VCaP (cell line): ENCODE measurements at regions not wholly inside any gene's neighbourhood (a gene's known extent, or its start where the extent isn't known, plus 50 kb on each side); places are given as distances from the start of the nearest gene placed in this dataset.

Experiments used
- H3K27ac ChIP-seq: fragments of 450-650 bp; 2 replicates; pipeline ENCODE4 v1.5.1; 2017
- TF ChIP-seq, protein P1 (sequence below): fragments of 450-650 bp; conservative IDR thresholded peaks from 2 replicates; pipeline ENCODE4 v1.5.1; 2017; ENCODE audit warnings: mild to moderate bottlenecking, moderate library complexity

GRCh38 chr2:228408529-228409227 is 227.2 kb upstream of the SPHKAP start:
- no peak overlapping the region for H3K27ac ChIP-seq
- TF ChIP-seq, protein P1, sequence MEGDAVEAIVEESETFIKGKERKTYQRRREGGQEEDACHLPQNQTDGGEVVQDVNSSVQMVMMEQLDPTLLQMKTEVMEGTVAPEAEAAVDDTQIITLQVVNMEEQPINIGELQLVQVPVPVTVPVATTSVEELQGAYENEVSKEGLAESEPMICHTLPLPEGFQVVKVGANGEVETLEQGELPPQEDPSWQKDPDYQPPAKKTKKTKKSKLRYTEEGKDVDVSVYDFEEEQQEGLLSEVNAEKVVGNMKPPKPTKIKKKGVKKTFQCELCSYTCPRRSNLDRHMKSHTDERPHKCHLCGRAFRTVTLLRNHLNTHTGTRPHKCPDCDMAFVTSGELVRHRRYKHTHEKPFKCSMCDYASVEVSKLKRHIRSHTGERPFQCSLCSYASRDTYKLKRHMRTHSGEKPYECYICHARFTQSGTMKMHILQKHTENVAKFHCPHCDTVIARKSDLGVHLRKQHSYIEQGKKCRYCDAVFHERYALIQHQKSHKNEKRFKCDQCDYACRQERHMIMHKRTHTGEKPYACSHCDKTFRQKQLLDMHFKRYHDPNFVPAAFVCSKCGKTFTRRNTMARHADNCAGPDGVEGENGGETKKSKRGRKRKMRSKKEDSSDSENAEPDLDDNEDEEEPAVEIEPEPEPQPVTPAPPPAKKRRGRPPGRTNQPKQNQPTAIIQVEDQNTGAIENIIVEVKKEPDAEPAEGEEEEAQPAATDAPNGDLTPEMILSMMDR, result no peak

- TF ChIP-seq, protein P1, result no peak
- no peak overlapping the region for H3K27ac ChIP-seq
These were observed 226.3 kb upstream of the SPHKAP start for GRCh38 chr2:228407821-228408220.

DNA sequence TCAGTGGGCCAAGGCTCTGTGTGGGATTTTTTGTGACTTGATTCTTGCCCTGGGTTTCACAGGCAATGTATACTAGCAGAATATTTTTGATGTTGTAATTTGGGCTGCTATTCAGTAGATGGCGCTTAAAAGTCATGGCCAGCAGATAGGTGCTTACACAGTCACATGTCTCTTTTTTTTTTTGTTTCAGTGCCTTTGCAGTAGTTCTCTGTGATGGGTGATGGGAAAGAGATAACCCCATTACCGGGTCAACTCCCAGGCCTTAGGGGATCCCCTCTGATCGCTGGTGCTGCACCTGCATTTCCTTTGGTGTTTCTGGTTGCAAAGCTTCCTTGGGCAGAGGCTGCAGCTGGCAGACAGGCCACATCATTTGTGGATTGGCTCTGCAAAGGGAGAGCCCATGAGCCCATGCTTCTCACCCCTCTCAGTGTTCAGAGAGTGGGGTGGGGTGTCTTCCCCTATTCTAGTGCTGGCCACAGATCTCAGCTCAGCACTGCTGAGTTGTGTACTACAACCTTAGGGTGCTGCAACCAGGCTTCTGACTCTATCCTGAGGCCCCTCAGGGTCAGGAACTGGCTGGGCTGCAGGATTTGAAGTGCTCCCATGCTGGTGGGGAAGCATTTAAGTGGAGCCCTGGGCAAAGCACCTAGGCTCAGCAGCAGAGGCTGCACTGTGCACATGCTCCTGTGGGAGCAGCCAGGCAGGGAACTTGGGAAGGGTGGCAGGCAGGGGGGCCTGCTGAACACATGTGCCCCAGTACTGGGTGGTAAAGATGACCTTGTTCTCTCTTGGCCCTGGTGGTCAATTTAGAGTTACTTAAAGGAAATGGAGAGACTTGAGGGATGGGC is 219.8 kb upstream of the SPHKAP start:
- H3K27ac ChIP-seq, result no peak overlapping the region
- TF ChIP-seq, protein P1, result no peak

- H3K27ac ChIP-seq, result no peak overlapping the region
- TF ChIP-seq, protein P1, result no peak
These were observed 206.3 kb upstream of the SPHKAP start for GRCh38 chr2:228387776-228388175.

GRCh38 chr2:228378696-228379425 is 197.4 kb upstream of the SPHKAP start:
- H3K27ac ChIP-seq, result no peak overlapping the region
- TF ChIP-seq, protein P1, result no peak

- H3K27ac ChIP-seq, result no peak overlapping the region
These were observed 196.7 kb upstream of the SPHKAP start for GRCh38 chr2:228378233-228378632.

More at GRCh38 chr2:228378233-228378632, 196.7 kb upstream of the SPHKAP start:
- TF ChIP-seq, protein P1, result no peak
